ENCODE measurements at regions not wholly inside any gene's neighbourhood (a gene's known extent, or its start where the extent isn't known, plus 50 kb on each side); places are given as distances from the start of the nearest gene placed in this dataset.

GRCh38 chr5:9832921-9833320 is 202.8 kb upstream of the TAS2R1 start:
- TF ChIP-seq CTCF (IDR thresholded peaks at IDR 0.05) (no peak), POLR2A (IDR thresholded peaks at IDR 0.05) (no peak)

Data from uterus (tissue), 2 donors.